K562 (cell line): ENCODE measurements at regions not wholly inside any gene's neighbourhood (a gene's known extent, or its start where the extent isn't known, plus 50 kb on each side); places are given as distances from the start of the nearest gene placed in this dataset.

Experiments used
- ATAC-seq: fragments of 200-7000 bp; cut with Tn5 transposase; 3 replicates; pipeline ENCODE4 v1.9.1; 2020; ENCODE audit warnings: moderate library complexity
- BruUV-seq: library from RNA; stranded (reverse); fragments of 400-500 nt; replicated peaks from 2 replicates; lab custom pipeline; 2021; lab: Mats Ljungman, UMichigan
- CTCF ChIA-PET: fragments of 300-600 bp; formaldehyde crosslinking; extraction: SDS; loops from one replicate; lab custom pipeline; 2021; ENCODE audit warnings: low intra/inter-chr PET ratio; lab: Yijun Ruan, JAX
- POLR2A ChIA-PET: fragments of 300-600, 350-650 bp; sonication (Branson Sonifier 250); formaldehyde crosslinking; extraction: SDS; loops from one replicate; lab custom pipeline; 2021; ENCODE audit warnings: antibody characterized with exemption, inconsistent platforms; lab: Yijun Ruan, JAX
- DNase-seq, 4 experiments: peaks; one replicate each; pipeline versions ENCODE4 v3.0.0 to v3.0.0-alpha.2; 2011 to 2018; ENCODE audit warnings: low spot score in 3 of 4, mixed read lengths in 3 of 4; ENCODE audit errors: extremely low read depth in 1 of 4
- FAIRE-seq: peaks from 2 replicates; lab custom pipeline; 2011; peaks lifted over from hg19 to GRCh38; lab: Jason Lieb, UNC
- H2AFZ ChIP-seq: 2 replicates; pipeline ENCODE4 v1.6.0; 2011; ENCODE audit warnings: low read depth, low read length, control low read depth, inconsistent platforms
- H3K27ac ChIP-seq: fragments of 200-600 bp; 3 replicates; pipeline ENCODE4 v1.8.0; 2011; ENCODE audit warnings: low read depth, mild to moderate bottlenecking, control low read depth, inconsistent platforms, low read length, moderate library complexity, mixed read lengths; ENCODE audit errors: extremely low read depth
- H3K27me3 ChIP-seq, 2 experiments: fragments of 300-600 bp in 1 of 2; 2 replicates in 1 of 2; 3 replicates in 1 of 2; pipeline versions ENCODE4 v1.6.0 to v1.8.0; 2011; ENCODE audit warnings: inconsistent platforms in 2 of 2, low read length in 2 of 2, mild to moderate bottlenecking in 1 of 2, mixed read lengths in 1 of 2, moderate library complexity in 1 of 2; ENCODE audit not compliant: control insufficient read depth in 2 of 2, insufficient read depth in 2 of 2
- H3K36me3 ChIP-seq: fragments of 300-600 bp; 3 replicates; pipeline ENCODE4 v1.8.0; 2011; ENCODE audit warnings: mild to moderate bottlenecking, low read length, inconsistent platforms; ENCODE audit not compliant: control insufficient read depth, insufficient read depth
- H3K4me1 ChIP-seq, 2 experiments: fragments of 200-600 bp in 1 of 2; replicated peaks in 1 of 2; 2 replicates in 1 of 2; 3 replicates in 1 of 2; pipeline versions ENCODE4 v1.5.1 to v1.8.0; 2011; ENCODE audit warnings: inconsistent platforms in 2 of 2, low read length in 2 of 2, mild to moderate bottlenecking in 1 of 2, mixed read lengths in 1 of 2, moderate library complexity in 1 of 2; ENCODE audit not compliant: control insufficient read depth in 2 of 2, insufficient read depth in 2 of 2
- H3K4me2 ChIP-seq: 2 replicates; pipeline ENCODE4 v1.6.1; 2011; ENCODE audit warnings: low read length, control low read depth, inconsistent platforms, mixed read lengths; ENCODE audit not compliant: insufficient read depth
- H3K4me3 ChIP-seq: fragments of 200-600 bp; sonication (generic), shearing (Covaris generic); 2 replicates; pipeline ENCODE4 v1.5.1; 2016; ENCODE audit warnings: control low read depth, inconsistent platforms
- H3K79me2 ChIP-seq: fragments of 200-600 bp; 3 replicates; pipeline ENCODE4 v1.8.0; 2011; ENCODE audit warnings: low read length, inconsistent platforms; ENCODE audit not compliant: control insufficient read depth, insufficient read depth
- H3K9ac ChIP-seq, 2 experiments: 2 replicates each; pipeline versions ENCODE4 v1.6.0 to v1.6.1; 2011; ENCODE audit warnings: low read depth in 2 of 2, low read length in 2 of 2, control low read depth in 1 of 2, inconsistent platforms in 1 of 2, mild to moderate bottlenecking in 1 of 2, mixed read lengths in 1 of 2; ENCODE audit not compliant: insufficient read depth in 1 of 2
- H3K9me1 ChIP-seq: one replicate; pipeline ENCODE4 v1.6.0; 2011; ENCODE audit warnings: inconsistent platforms, mild to moderate bottlenecking, low read length, moderate library complexity; ENCODE audit not compliant: control insufficient read depth, insufficient read depth
- H3K9me3 ChIP-seq: replicated peaks from 2 replicates; pipeline ENCODE4 v1.5.1; 2011; ENCODE audit warnings: low read depth, low read length, inconsistent platforms; ENCODE audit not compliant: control insufficient read depth, insufficient read depth
- H4K20me1 ChIP-seq: replicated peaks from 2 replicates; pipeline ENCODE4 v1.6.1; 2011; ENCODE audit warnings: low read length, inconsistent platforms, mixed read lengths; ENCODE audit not compliant: control insufficient read depth, insufficient read depth
- AFF4 ChIP-seq: sonication (generic); formaldehyde crosslinking; IDR thresholded peaks from 2 replicates; pipeline ENCODE4 v1.8.0; 2023; ENCODE audit warnings: mild to moderate bottlenecking, missing genetic modification reagents
- ASH1L ChIP-seq: fragments of 450-650 bp; IDR thresholded peaks from 2 replicates; pipeline ENCODE4 v1.6.1; 2018; ENCODE audit warnings: borderline replicate concordance, mild to moderate bottlenecking, low read depth; ENCODE audit not compliant: partially characterized antibody
- CBFA2T2 ChIP-seq: fragments of 450-650 bp; conservative IDR thresholded peaks from 2 replicates; pipeline ENCODE4 v1.6.1; 2017; ENCODE audit warnings: mild to moderate bottlenecking
- EGR1 ChIP-seq: fragments of 450-650 bp; conservative IDR thresholded peaks from 2 replicates; pipeline ENCODE4 v1.6.1; 2017; ENCODE audit warnings: mild to moderate bottlenecking
- EP400 ChIP-seq: fragments of 450-650 bp; IDR thresholded peaks from 2 replicates; pipeline ENCODE4 v1.6.1; 2017; ENCODE audit warnings: antibody characterized with exemption, mild to moderate bottlenecking, moderate library complexity
- HDGF ChIP-seq: fragments of 450-650 bp; IDR thresholded peaks from 2 replicates; pipeline ENCODE4 v1.6.1; 2016
- ILF3 ChIP-seq: fragments of 450-650 bp; IDR thresholded peaks from 2 replicates; pipeline ENCODE4 v1.6.1; 2018; ENCODE audit warnings: antibody characterized with exemption, mild to moderate bottlenecking, moderate library complexity, borderline replicate concordance
- NFIC ChIP-seq: fragments of 450-650 bp; IDR thresholded peaks from 2 replicates; pipeline ENCODE4 v1.6.1; 2017; ENCODE audit warnings: mild to moderate bottlenecking, inconsistent platforms
- SAP30 ChIP-seq: fragments of 200-600 bp; sonication (generic); IDR thresholded peaks from 2 replicates; pipeline ENCODE4 v1.6.1; 2012; ENCODE audit warnings: borderline replicate concordance, low read depth, mild to moderate bottlenecking, moderate library complexity, low read length, control low read depth, inconsistent platforms; ENCODE audit not compliant: insufficient read depth, poor library complexity, severe bottlenecking
- USF2 ChIP-seq: sonication (generic); formaldehyde crosslinking; IDR thresholded peaks from 2 replicates; pipeline ENCODE4 v1.5.0; 2020; ENCODE audit warnings: missing genetic modification reagents
- in situ Hi-C: fragments of 300-500 bp; cut with MboI; formaldehyde crosslinking; loops from 4 replicates; pipeline ENCODE4 v1.15.0; 2018; ENCODE audit warnings: inconsistent platforms, mixed read lengths
- intact Hi-C: fragments of 100-400 bp; cut with micrococcal nuclease; formaldehyde crosslinking; loops from 2 replicates; pipeline ENCODE4 v1.14.2; 2022
- TF ChIP-seq, protein P1 (sequence below): fragments of 250-450 bp; sonication (Bioruptor Pico); IDR thresholded peaks from 2 replicates; pipeline ENCODE4 v1.8.0; 2021; ENCODE audit warnings: moderate library complexity, mild to moderate bottlenecking, inconsistent platforms

DNA sequence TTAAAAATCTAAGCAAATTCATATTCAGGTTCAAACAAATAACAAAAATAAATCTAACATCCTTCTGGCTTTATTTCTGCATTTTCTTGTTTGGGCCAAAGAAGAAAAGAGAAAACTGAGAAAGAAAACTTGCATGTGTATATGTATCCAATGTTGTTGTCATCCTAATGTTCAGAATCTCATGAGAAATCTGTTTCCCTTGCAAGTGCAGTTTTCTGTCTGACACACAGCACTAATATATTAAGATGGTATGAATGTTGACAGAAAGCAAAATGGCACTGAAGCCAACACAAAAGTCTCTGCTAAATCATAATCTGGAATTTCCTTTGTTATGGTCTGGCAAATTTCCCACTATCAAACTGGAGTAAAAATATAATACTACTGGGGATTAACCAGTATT, 235.9 kb downstream of the HGF start:
- H3K79me2 ChIP-seq = no peaks in the 10 kb centered on the region
- in situ Hi-C loops = no loop called here
- H3K9ac ChIP-seq = no peak overlapping the region
- H3K9me3 ChIP-seq = no peaks in the 10 kb centered on the region; the same call in 1 of the 2 replicates
- H3K4me2 ChIP-seq = no peak overlapping the region
- no peaks in the 10 kb centered on the region for H3K9me1 ChIP-seq
- no peak overlapping the region for H3K27ac ChIP-seq
- no peak overlapping the region for H2AFZ ChIP-seq
- no peak for TF ChIP-seq CBFA2T2
- TF ChIP-seq EGR1 = no peak
- TF ChIP-seq USF2 (CRISPR knock-in tag) = no peak
- TF ChIP-seq ASH1L = no peak
- no peak for TF ChIP-seq EP400
- no peaks in the 10 kb centered on the region for H3K27me3 ChIP-seq
- ATAC-seq (no peak), DNase-seq (no peak), FAIRE-seq (no peak)
- no peaks in the 10 kb centered on the region for H3K36me3 ChIP-seq
- no TSS peak for BruUV-seq
- intact Hi-C loops = no loop called here
- ChIA-PET POLR2A (no interaction called here), CTCF (no interaction called here)
- H3K4me3 ChIP-seq = no peak overlapping the region
- H4K20me1 ChIP-seq = no peaks in the 10 kb centered on the region
- no peaks in the 10 kb centered on the region for H3K4me1 ChIP-seq

DNA sequence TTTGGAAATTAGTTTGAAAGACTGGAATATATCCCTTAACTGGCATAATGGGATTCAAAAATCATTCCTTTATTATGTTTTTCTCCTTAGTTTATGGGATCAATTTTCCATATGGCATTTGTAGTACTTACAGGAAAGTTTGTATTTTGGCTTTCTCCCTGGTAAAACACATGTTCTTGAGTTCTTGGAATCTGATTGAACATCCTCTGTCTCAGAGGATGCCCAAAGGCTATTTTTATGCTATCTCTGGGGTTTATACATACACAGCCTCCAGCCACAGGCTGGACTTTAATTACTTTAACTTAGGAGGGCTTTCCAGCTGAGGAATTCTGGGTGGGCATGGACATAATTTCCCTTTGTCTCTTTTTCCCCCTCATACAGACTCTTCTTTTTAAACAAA, 236.4 kb downstream of the HGF start:
- BruUV-seq = no TSS peak
- Histone ChIP-seq H3K36me3 (no peaks in the 10 kb centered on the region), H3K4me1 (no peaks in the 10 kb centered on the region), H3K9ac (no peak overlapping the region), H3K79me2 (no peaks in the 10 kb centered on the region), H3K27ac (no peak overlapping the region), H3K4me3 (no peak overlapping the region), H3K4me2 (no peak overlapping the region), H4K20me1 (no peaks in the 10 kb centered on the region), H2AFZ (no peak overlapping the region), H3K27me3 (no peaks in the 10 kb centered on the region), H3K9me3 (no peaks in the 10 kb centered on the region; the same call in 1 of the 2 replicates), H3K9me1 (no peaks in the 10 kb centered on the region)
- intact Hi-C loops (no loop called here), in situ Hi-C loops (no loop called here)
- DNase-seq = no peak
- FAIRE-seq = no peak
- ChIA-PET POLR2A (no interaction called here), CTCF (no interaction called here)
- ATAC-seq = no peak
- TF ChIP-seq, protein P1, sequence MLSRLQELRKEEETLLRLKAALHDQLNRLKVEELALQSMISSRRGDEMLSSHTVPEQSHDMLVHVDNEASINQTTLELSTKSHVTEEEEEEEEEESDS (CRISPR knock-in tag) = no peak
- TF ChIP-seq HDGF = no peak
- no peak for TF ChIP-seq AFF4 (CRISPR knock-in tag)
- no peak for TF ChIP-seq SAP30
- no peak for TF ChIP-seq NFIC
- TF ChIP-seq ILF3 = no peak
